ENCODE measurements at regions not wholly inside any gene's neighbourhood (a gene's known extent, or its start where the extent isn't known, plus 50 kb on each side); places are given as distances from the start of the nearest gene placed in this dataset.

- ChIA-PET CTCF (no interaction called here), POLR2A (no interaction called here)
- Mint-ChIP-seq H3K27me3 (ENCODE audit: low read depth) (no peaks in the 10 kb centered on the region; the same call in 1 of the 2 replicates), H3K36me3 (no peaks in the 10 kb centered on the region), H3K4me1 (peaks cover 28% of the 10 kb centered on the region), H3K27ac (no peak overlapping the region), H3K4me3 (no peak overlapping the region), H3K9me3 (0 out of 2 replicates have a peak, but pooled peaks cover 4% of the 10 kb centered on the region)
- DNase-seq (ENCODE audit: low spot score): no peak
- ATAC-seq: no peak
- TF ChIP-seq TEAD4 (CRISPR knock-in tag; IDR thresholded peaks at IDR 0.05): no peak
- TF ChIP-seq, protein P1, sequence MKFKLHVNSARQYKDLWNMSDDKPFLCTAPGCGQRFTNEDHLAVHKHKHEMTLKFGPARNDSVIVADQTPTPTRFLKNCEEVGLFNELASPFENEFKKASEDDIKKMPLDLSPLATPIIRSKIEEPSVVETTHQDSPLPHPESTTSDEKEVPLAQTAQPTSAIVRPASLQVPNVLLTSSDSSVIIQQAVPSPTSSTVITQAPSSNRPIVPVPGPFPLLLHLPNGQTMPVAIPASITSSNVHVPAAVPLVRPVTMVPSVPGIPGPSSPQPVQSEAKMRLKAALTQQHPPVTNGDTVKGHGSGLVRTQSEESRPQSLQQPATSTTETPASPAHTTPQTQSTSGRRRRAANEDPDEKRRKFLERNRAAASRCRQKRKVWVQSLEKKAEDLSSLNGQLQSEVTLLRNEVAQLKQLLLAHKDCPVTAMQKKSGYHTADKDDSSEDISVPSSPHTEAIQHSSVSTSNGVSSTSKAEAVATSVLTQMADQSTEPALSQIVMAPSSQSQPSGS (CRISPR knock-in tag; IDR thresholded peaks at IDR 0.05; ENCODE audit: borderline replicate concordance, low read depth): no peak
- TF ChIP-seq MAX (CRISPR knock-in tag; IDR thresholded peaks at IDR 0.05): no peak
- TF ChIP-seq FOXP1 (CRISPR knock-in tag; IDR thresholded peaks at IDR 0.05; ENCODE audit: borderline replicate concordance): no peak
- TF ChIP-seq, protein P2, sequence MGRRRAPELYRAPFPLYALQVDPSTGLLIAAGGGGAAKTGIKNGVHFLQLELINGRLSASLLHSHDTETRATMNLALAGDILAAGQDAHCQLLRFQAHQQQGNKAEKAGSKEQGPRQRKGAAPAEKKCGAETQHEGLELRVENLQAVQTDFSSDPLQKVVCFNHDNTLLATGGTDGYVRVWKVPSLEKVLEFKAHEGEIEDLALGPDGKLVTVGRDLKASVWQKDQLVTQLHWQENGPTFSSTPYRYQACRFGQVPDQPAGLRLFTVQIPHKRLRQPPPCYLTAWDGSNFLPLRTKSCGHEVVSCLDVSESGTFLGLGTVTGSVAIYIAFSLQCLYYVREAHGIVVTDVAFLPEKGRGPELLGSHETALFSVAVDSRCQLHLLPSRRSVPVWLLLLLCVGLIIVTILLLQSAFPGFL (CRISPR knock-in tag; IDR thresholded peaks at IDR 0.05; ENCODE audit: borderline replicate concordance): no peak
- TF ChIP-seq MYBL2 (CRISPR knock-in tag; IDR thresholded peaks at IDR 0.05): no peak
Observed at GRCh38 chr7:46628389-46628788, 707.3 kb upstream of the IGFBP3 start.

- Mint-ChIP-seq H3K27me3 (ENCODE audit: low read depth) (no peaks in the 10 kb centered on the region; the same call in 1 of the 2 replicates), H3K4me1 (peaks cover 32% of the 10 kb centered on the region), H3K36me3 (no peaks in the 10 kb centered on the region), H3K27ac (peak overlapping the region; percentile 18; the same call in 1 of the 2 replicates), H3K9me3 (no peaks in the 10 kb centered on the region), H3K4me3 (no peak overlapping the region)
- ATAC-seq (no peak), DNase-seq (ENCODE audit: low spot score) (no peak)
- ChIA-PET CTCF (no interaction called here), POLR2A (no interaction called here)
- no peak for TF ChIP-seq EMX1 (CRISPR knock-in tag; IDR thresholded peaks at IDR 0.05)
- TF ChIP-seq, protein P3, sequence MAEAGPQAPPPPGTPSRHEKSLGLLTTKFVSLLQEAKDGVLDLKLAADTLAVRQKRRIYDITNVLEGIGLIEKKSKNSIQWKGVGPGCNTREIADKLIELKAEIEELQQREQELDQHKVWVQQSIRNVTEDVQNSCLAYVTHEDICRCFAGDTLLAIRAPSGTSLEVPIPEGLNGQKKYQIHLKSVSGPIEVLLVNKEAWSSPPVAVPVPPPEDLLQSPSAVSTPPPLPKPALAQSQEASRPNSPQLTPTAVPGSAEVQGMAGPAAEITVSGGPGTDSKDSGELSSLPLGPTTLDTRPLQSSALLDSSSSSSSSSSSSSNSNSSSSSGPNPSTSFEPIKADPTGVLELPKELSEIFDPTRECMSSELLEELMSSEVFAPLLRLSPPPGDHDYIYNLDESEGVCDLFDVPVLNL (CRISPR knock-in tag; IDR thresholded peaks at IDR 0.05; ENCODE audit: borderline replicate concordance, low read depth): no peak
- TF ChIP-seq GRHL2 (CRISPR knock-in tag; IDR thresholded peaks at IDR 0.05; ENCODE audit: insufficient replicate concordance, severe bottlenecking): no peak
- TF ChIP-seq, protein P4, sequence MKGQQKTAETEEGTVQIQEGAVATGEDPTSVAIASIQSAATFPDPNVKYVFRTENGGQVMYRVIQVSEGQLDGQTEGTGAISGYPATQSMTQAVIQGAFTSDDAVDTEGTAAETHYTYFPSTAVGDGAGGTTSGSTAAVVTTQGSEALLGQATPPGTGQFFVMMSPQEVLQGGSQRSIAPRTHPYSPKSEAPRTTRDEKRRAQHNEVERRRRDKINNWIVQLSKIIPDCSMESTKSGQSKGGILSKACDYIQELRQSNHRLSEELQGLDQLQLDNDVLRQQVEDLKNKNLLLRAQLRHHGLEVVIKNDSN (CRISPR knock-in tag; IDR thresholded peaks at IDR 0.05): no peak
- no peak for TF ChIP-seq E2F5 (CRISPR knock-in tag; IDR thresholded peaks at IDR 0.05)
- TF ChIP-seq, protein P5, sequence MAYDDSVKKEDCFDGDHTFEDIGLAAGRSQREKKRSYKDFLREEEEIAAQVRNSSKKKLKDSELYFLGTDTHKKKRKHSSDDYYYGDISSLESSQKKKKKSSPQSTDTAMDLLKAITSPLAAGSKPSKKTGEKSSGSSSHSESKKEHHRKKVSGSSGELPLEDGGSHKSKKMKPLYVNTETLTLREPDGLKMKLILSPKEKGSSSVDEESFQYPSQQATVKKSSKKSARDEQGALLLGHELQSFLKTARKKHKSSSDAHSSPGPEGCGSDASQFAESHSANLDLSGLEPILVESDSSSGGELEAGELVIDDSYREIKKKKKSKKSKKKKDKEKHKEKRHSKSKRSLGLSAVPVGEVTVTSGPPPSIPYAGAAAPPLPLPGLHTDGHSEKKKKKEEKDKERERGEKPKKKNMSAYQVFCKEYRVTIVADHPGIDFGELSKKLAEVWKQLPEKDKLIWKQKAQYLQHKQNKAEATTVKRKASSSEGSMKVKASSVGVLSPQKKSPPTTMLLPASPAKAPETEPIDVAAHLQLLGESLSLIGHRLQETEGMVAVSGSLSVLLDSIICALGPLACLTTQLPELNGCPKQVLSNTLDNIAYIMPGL (CRISPR knock-in tag; IDR thresholded peaks at IDR 0.05): no peak
- no peak for TF ChIP-seq MAX (CRISPR knock-in tag; IDR thresholded peaks at IDR 0.05)
- no peak for TF ChIP-seq RELA (CRISPR knock-in tag; IDR thresholded peaks at IDR 0.05; ENCODE audit: borderline replicate concordance)
Observed at GRCh38 chr7:46626691-46627310, 705.7 kb upstream of the IGFBP3 start.
